ENCODE measurements at regions not wholly inside any gene's neighbourhood (a gene's known extent, or its start where the extent isn't known, plus 50 kb on each side); places are given as distances from the start of the nearest gene placed in this dataset.

DNA sequence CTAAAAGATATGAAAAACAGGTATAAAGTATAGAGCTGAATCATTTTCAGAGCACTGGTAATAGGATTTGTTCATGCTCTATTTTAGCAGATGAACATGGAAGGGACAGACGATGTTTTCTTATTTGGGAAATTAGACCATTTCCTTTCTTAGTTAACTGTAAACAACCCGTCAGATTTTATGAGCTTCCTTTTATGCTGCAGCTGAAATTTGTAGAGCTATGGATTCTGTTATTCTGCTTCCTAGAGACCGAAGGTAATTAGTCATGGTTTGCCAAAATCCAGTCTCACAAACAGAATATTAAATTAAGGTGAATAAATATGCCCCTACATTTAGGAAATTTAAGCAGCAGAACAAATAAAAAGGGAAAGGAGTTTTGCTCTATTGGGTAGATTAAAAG is 180.2 kb upstream of the SYT1 start:
- ATAC-seq, result no peak
- H3K27me3 Mint-ChIP-seq, result no peaks in the 10 kb centered on the region

GRCh38 chr12:78695749-78696148 is 168.8 kb upstream of the SYT1 start:
- CTCF ChIA-PET, result interaction anchor here (0.6 kb wide), 1 partner anchor 73 kb away, joined by 3 read pairs; no protein-coding TSS in a partner anchor
- no peak overlapping the region for H3K4me3 Mint-ChIP-seq
- POLR2A ChIA-PET, result no interaction called here
- no peak for DNase-seq
- peaks cover 6% of the 10 kb centered on the region for H3K9me3 Mint-ChIP-seq (ENCODE audit: low read depth)
- no peak for ATAC-seq
- H3K4me1 Mint-ChIP-seq, result no peaks in the 10 kb centered on the region
- intact Hi-C loops (cut with DNase I, micrococcal nuclease), result no loop called here
- H3K27ac Mint-ChIP-seq, result no peak overlapping the region
- no peaks in the 10 kb centered on the region for H3K27me3 Mint-ChIP-seq
- H3K36me3 Mint-ChIP-seq (ENCODE audit: low read depth), result no peaks in the 10 kb centered on the region

More for the DNA sequence above, 180.2 kb upstream of the SYT1 start:
- no peaks in the 10 kb centered on the region for H3K36me3 Mint-ChIP-seq (ENCODE audit: low read depth)
- POLR2A ChIA-PET, result no interaction called here
- no peak for DNase-seq
- no peak overlapping the region for H3K27ac Mint-ChIP-seq
- CTCF ChIA-PET, result interaction anchor here (1.3 kb wide), 1 partner anchor 11 kb away, joined by 3 read pairs; no protein-coding TSS in a partner anchor
- peaks cover 3% of the 10 kb centered on the region for H3K9me3 Mint-ChIP-seq (ENCODE audit: low read depth)
- H3K4me1 Mint-ChIP-seq, result no peaks in the 10 kb centered on the region
- intact Hi-C loops (cut with DNase I, micrococcal nuclease), result no loop called here
- H3K4me3 Mint-ChIP-seq, result no peak overlapping the region

- ATAC-seq (no peak), DNase-seq (no peak)
- POLR2A ChIA-PET, result no interaction called here
- Mint-ChIP-seq H3K4me1 (no peaks in the 10 kb centered on the region), H3K36me3 (ENCODE audit: low read depth) (no peaks in the 10 kb centered on the region), H3K27me3 (no peaks in the 10 kb centered on the region), H3K27ac (no peak overlapping the region), H3K4me3 (no peak overlapping the region), H3K9me3 (ENCODE audit: low read depth) (peaks cover 6% of the 10 kb centered on the region)
- CTCF ChIA-PET, result interaction anchor here (0.6 kb wide), 1 partner anchor 73 kb away, joined by 3 read pairs; no protein-coding TSS in a partner anchor
- intact Hi-C loops (cut with DNase I, micrococcal nuclease), result no loop called here
Measured at GRCh38 chr12:78696267-78696666, 168.3 kb upstream of the SYT1 start.

DNA sequence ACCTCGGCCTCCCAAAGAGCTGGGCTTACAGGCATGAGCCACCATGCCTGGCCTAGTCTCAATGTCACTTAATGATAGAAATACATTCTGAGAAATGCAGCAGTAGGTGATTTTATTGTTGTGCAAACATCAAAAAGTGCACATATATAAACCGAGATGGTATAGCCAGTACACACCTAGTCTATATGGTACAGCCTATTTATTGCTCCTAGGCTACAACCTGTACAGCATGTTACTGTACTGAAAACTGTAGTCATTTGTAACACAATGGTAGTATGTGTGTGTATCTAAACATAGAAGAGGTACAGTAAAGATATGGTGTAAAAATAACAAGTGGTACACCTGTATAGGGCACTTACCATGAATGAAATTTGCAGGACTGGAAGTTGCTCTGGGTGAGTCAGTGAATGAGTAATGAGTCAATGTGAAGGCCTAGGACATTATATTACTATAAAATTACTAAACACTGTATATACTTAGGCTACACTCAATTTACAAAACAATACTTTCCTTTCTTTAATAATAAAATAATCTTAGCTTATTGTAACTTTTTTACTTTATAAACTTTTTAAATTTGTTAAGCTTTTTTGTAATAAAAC is 166.7 kb upstream of the SYT1 start:
- Mint-ChIP-seq H3K4me1 (no peaks in the 10 kb centered on the region), H3K36me3 (ENCODE audit: low read depth) (no peaks in the 10 kb centered on the region), H3K27me3 (no peaks in the 10 kb centered on the region), H3K9me3 (ENCODE audit: low read depth) (peaks cover 6% of the 10 kb centered on the region), H3K4me3 (no peak overlapping the region), H3K27ac (no peak overlapping the region)
- no peak for ATAC-seq
- CTCF ChIA-PET, result no interaction called here
- intact Hi-C loops (cut with DNase I, micrococcal nuclease), result no loop called here
- POLR2A ChIA-PET, result no interaction called here
- DNase-seq, result no peak

DNA sequence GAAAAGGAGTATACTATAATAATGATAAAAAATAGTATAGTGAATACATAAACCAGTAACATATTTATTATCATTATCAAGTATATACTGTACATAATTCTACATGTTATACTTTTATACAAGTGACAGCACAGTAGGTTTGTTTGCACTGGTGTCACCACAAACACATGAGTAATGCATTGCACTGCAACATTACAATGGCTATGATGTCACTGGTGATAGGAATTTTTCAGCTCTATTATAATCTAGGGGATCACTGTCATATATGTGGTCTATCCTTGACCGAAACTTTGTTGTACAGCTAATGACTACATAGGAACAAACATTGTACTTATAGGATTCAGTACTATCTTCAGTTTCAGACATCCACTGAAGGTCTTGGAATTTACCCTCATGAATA is 165.8 kb upstream of the SYT1 start:
- Mint-ChIP-seq H3K4me1 (no peaks in the 10 kb centered on the region), H3K27ac (no peak overlapping the region), H3K27me3 (no peaks in the 10 kb centered on the region), H3K9me3 (ENCODE audit: low read depth) (peaks cover 6% of the 10 kb centered on the region), H3K4me3 (no peak overlapping the region), H3K36me3 (ENCODE audit: low read depth) (no peaks in the 10 kb centered on the region)
- POLR2A ChIA-PET, result no interaction called here
- CTCF ChIA-PET, result interaction anchor here (0.7 kb wide), 1 partner anchor 10 kb away, joined by 3 read pairs; no protein-coding TSS in a partner anchor
- no peak for ATAC-seq
- intact Hi-C loops (cut with DNase I, micrococcal nuclease), result no loop called here
- DNase-seq, result no peak

DNA sequence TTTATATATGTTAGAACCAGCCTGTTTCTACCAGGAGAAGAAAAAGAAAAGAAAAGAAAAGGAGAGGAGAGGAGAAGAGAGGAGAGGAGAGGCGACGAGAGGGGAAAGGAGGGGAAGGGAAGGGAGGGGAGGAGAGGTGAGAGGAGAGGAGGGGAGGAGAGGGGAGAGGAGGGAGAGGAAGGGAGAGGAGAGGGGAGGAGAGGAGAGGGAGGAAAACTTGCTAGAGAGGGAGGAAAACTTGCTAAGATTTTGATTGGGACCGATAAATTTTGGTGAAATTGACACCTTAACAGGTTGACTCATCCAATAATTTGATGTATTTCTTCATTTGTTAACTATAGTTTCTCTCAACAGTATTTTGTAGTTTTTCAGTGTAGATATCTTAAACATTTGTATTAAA is 164.0 kb upstream of the SYT1 start:
- ATAC-seq (no peak), DNase-seq (no peak)
- peaks cover 5% of the 10 kb centered on the region for H3K9me3 Mint-ChIP-seq (ENCODE audit: low read depth)
- POLR2A ChIA-PET, result no interaction called here
- no peaks in the 10 kb centered on the region for H3K4me1 Mint-ChIP-seq
- intact Hi-C loops (cut with DNase I, micrococcal nuclease), result no loop called here
- no peak overlapping the region for H3K4me3 Mint-ChIP-seq
- CTCF ChIA-PET, result no interaction called here
- H3K27me3 Mint-ChIP-seq, result no peaks in the 10 kb centered on the region
- no peak overlapping the region for H3K27ac Mint-ChIP-seq
- H3K36me3 Mint-ChIP-seq (ENCODE audit: low read depth), result no peaks in the 10 kb centered on the region

- Mint-ChIP-seq H3K9me3 (ENCODE audit: low read depth) (no peaks in the 10 kb centered on the region), H3K36me3 (ENCODE audit: low read depth) (no peaks in the 10 kb centered on the region), H3K27me3 (no peaks in the 10 kb centered on the region), H3K4me1 (no peaks in the 10 kb centered on the region), H3K4me3 (no peak overlapping the region), H3K27ac (no peak overlapping the region)
- intact Hi-C loops (cut with DNase I, micrococcal nuclease), result no loop called here
- no peak for DNase-seq
- CTCF ChIA-PET, result no interaction called here
- ATAC-seq, result no peak
- POLR2A ChIA-PET, result no interaction called here
Measured at GRCh38 chr12:78703820-78704525, 160.6 kb upstream of the SYT1 start.

- ChIA-PET POLR2A (no interaction called here), CTCF (no interaction called here)
- Mint-ChIP-seq H3K4me3 (no peak overlapping the region), H3K27ac (no peak overlapping the region), H3K4me1 (no peaks in the 10 kb centered on the region), H3K36me3 (ENCODE audit: low read depth) (no peaks in the 10 kb centered on the region), H3K27me3 (no peaks in the 10 kb centered on the region), H3K9me3 (ENCODE audit: low read depth) (no peaks in the 10 kb centered on the region)
- DNase-seq, result no peak
- intact Hi-C loops (cut with DNase I, micrococcal nuclease), result no loop called here
- ATAC-seq, result no peak
Measured at GRCh38 chr12:78711954-78712353, 152.6 kb upstream of the SYT1 start.

- no peaks in the 10 kb centered on the region for H3K36me3 Mint-ChIP-seq (ENCODE audit: low read depth)
- ChIA-PET POLR2A (no interaction called here), CTCF (no interaction called here)
- no peaks in the 10 kb centered on the region for H3K9me3 Mint-ChIP-seq (ENCODE audit: low read depth)
- no peak for DNase-seq
- no peaks in the 10 kb centered on the region for H3K27me3 Mint-ChIP-seq
- no peak overlapping the region for H3K27ac Mint-ChIP-seq
- intact Hi-C loops (cut with DNase I, micrococcal nuclease), result no loop called here
- ATAC-seq, result no peak
- H3K4me3 Mint-ChIP-seq, result no peak overlapping the region
- H3K4me1 Mint-ChIP-seq, result no peaks in the 10 kb centered on the region
Measured at GRCh38 chr12:78712834-78713481, 151.6 kb upstream of the SYT1 start.

GRCh38 chr12:78719721-78720120 is 144.9 kb upstream of the SYT1 start:
- H3K36me3 Mint-ChIP-seq (ENCODE audit: low read depth), result no peaks in the 10 kb centered on the region
- POLR2A ChIA-PET, result no interaction called here
- H3K4me3 Mint-ChIP-seq, result no peak overlapping the region
- ATAC-seq (no peak), DNase-seq (no peak)
- intact Hi-C loops (cut with DNase I, micrococcal nuclease), result no loop called here
- H3K4me1 Mint-ChIP-seq, result no peaks in the 10 kb centered on the region
- H3K9me3 Mint-ChIP-seq (ENCODE audit: low read depth), result peaks cover 2% of the 10 kb centered on the region
- H3K27me3 Mint-ChIP-seq, result no peaks in the 10 kb centered on the region
- no peak overlapping the region for H3K27ac Mint-ChIP-seq
- CTCF ChIA-PET, result no interaction called here

DNA sequence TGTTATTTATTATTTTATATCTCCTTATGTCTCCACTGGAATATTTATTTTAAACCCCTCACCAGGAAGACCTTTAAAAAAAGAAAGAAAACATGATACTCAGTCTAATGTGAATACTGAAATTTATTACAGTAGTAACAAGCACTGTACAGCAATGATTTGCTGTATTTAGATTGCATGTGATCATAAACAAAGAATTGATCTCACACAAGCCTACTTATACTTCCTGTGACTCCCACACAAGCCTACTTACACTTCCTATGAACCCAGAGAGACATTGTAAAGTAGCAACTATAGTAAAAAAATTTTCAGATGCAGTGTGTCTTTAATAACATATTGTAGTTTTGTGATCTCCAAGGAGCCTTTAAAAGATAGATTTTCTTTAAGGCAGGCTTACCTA is 142.7 kb upstream of the SYT1 start:
- no peak overlapping the region for H3K4me3 Mint-ChIP-seq
- no peak overlapping the region for H3K27ac Mint-ChIP-seq
- DNase-seq, result no peak
- H3K36me3 Mint-ChIP-seq (ENCODE audit: low read depth), result no peaks in the 10 kb centered on the region
- peaks cover 2% of the 10 kb centered on the region for H3K9me3 Mint-ChIP-seq (ENCODE audit: low read depth)
- no peak for ATAC-seq
- intact Hi-C loops (cut with DNase I, micrococcal nuclease), result no loop called here
- POLR2A ChIA-PET, result no interaction called here
- no peaks in the 10 kb centered on the region for H3K27me3 Mint-ChIP-seq
- H3K4me1 Mint-ChIP-seq, result no peaks in the 10 kb centered on the region
- CTCF ChIA-PET, result no interaction called here

DNA sequence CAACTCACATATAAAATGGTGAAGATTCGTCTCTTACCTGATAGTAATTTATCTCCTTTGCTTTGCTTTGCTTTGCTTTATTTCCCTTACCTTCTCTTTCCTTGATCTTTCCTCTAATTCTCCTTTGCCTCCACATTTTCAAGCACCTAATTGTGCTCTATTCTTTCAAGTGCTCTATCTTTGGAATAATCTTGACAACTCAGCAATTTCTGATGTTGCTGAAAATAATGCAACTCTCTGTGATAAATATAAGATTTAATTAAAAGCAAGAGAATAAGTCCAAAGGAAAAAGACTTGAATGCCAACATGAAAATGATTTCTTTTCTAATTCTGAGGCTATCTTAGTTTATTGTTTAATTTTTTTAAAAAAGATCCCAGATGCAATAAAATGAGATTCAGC is 139.5 kb upstream of the SYT1 start:
- no peaks in the 10 kb centered on the region for H3K4me1 Mint-ChIP-seq
- DNase-seq (no peak), ATAC-seq (no peak)
- H3K4me3 Mint-ChIP-seq, result no peak overlapping the region
- H3K9me3 Mint-ChIP-seq (ENCODE audit: low read depth), result peaks cover 4% of the 10 kb centered on the region
- intact Hi-C loops (cut with DNase I, micrococcal nuclease), result no loop called here
- H3K36me3 Mint-ChIP-seq (ENCODE audit: low read depth), result no peaks in the 10 kb centered on the region
- H3K27ac Mint-ChIP-seq, result no peak overlapping the region
- H3K27me3 Mint-ChIP-seq, result no peaks in the 10 kb centered on the region
- POLR2A ChIA-PET, result no interaction called here
- CTCF ChIA-PET, result no interaction called here
